Endothelial cell of umbilical vein (primary cell): ENCODE measurements at regions not wholly inside any gene's neighbourhood (a gene's known extent, or its start where the extent isn't known, plus 50 kb on each side); places are given as distances from the start of the nearest gene placed in this dataset.
"Not testable (repeated sequence)": the region's sequence is repeated elsewhere in the genome, so short reads cannot be mapped to it uniquely, and the experiment has no call there.

Experiments
- BruUV-seq: library from RNA; stranded (reverse); fragments of 400-500 nt; replicated peaks from 2 replicates; lab custom pipeline; 2021; lab: Mats Ljungman, UMichigan
- CTCF ChIA-PET: fragments of 300-600, 350-600 bp; sonication (Branson Sonifier 250); formaldehyde crosslinking; loops from one replicate; lab custom pipeline; 2021; ENCODE audit warnings: antibody characterized with exemption, inconsistent platforms; lab: Charles Lee
- POLR2A ChIA-PET: fragments of 300-600, 350-600 bp; sonication (Branson Sonifier 250); formaldehyde crosslinking; loops from one replicate; lab custom pipeline; 2021; ENCODE audit warnings: antibody characterized with exemption, inconsistent platforms; lab: Charles Lee
- DNase-seq: peaks from one replicate; pipeline ENCODE4 v3.0.0-alpha.2; 2011; ENCODE audit warnings: low read depth, low spot score
- FAIRE-seq: peaks from 2 replicates; lab custom pipeline; 2011; peaks lifted over from hg19 to GRCh38; lab: Jason Lieb, UNC
- H2AFZ ChIP-seq: 2 replicates; pipeline ENCODE4 v1.6.0; 2012; ENCODE audit warnings: low read depth, low read length, control low read depth, inconsistent platforms
- H3K27ac ChIP-seq: 2 replicates; pipeline ENCODE4 v1.5.1; 2011; ENCODE audit warnings: low read depth, mild to moderate bottlenecking, control low read depth, low read length, moderate library complexity; ENCODE audit not compliant: insufficient read depth
- H3K27me3 ChIP-seq, 2 experiments: 2 replicates each; pipeline versions ENCODE4 v1.6.0 to v1.6.1; 2011; ENCODE audit warnings: low read length in 2 of 2, mixed read lengths in 1 of 2; ENCODE audit not compliant: control insufficient read depth in 2 of 2, insufficient read depth in 2 of 2
- H3K36me3 ChIP-seq, 2 experiments: 2 replicates in 1 of 2; 3 replicates in 1 of 2; pipeline ENCODE4 v1.5.1; 2011; ENCODE audit warnings: low read length in 2 of 2, mild to moderate bottlenecking in 1 of 2, moderate library complexity in 1 of 2; ENCODE audit not compliant: control insufficient read depth in 2 of 2, insufficient read depth in 2 of 2; ENCODE audit errors: extremely low read depth in 1 of 2
- H3K4me1 ChIP-seq: 3 replicates; pipeline ENCODE4 v1.5.1; 2011; ENCODE audit warnings: mild to moderate bottlenecking, low read length; ENCODE audit not compliant: control insufficient read depth, insufficient read depth; ENCODE audit errors: extremely low read depth
- H3K4me2 ChIP-seq: 2 replicates; pipeline ENCODE4 v1.6.1; 2011; ENCODE audit warnings: low read length, control low read depth, mixed read lengths; ENCODE audit not compliant: insufficient read depth
- H3K4me3 ChIP-seq, 3 experiments: fragments of 200-600 bp in 1 of 3; sonication (generic), shearing (Covaris generic) in 1 of 3; replicated peaks in 1 of 3; 2 replicates each; pipeline ENCODE4 v1.5.1; 2011 to 2016; ENCODE audit warnings: control low read depth in 3 of 3, low read length in 3 of 3, mild to moderate bottlenecking in 2 of 3, inconsistent platforms in 1 of 3, low read depth in 1 of 3, moderate library complexity in 1 of 3; ENCODE audit not compliant: insufficient read depth in 1 of 3
- H3K79me2 ChIP-seq: 2 replicates; pipeline ENCODE4 v1.6.0; 2012; ENCODE audit warnings: low read length, inconsistent platforms; ENCODE audit not compliant: control insufficient read depth, insufficient read depth
- H3K9ac ChIP-seq: replicated peaks from 2 replicates; pipeline ENCODE3; 2011; ENCODE audit warnings: low read length, control low read depth; ENCODE audit not compliant: insufficient read depth; ENCODE audit errors: extremely low read depth
- H3K9me1 ChIP-seq: replicated peaks from 3 replicates; pipeline ENCODE4 v1.6.0; 2011; ENCODE audit warnings: mild to moderate bottlenecking, low read length; ENCODE audit not compliant: control insufficient read depth, insufficient read depth; ENCODE audit errors: extremely low read depth
- H3K9me3 ChIP-seq: replicated peaks from 2 replicates; pipeline ENCODE4 v1.5.1; 2012; ENCODE audit warnings: low read length, inconsistent platforms; ENCODE audit not compliant: control insufficient read depth, insufficient read depth
- H4K20me1 ChIP-seq: replicated peaks from 2 replicates; pipeline ENCODE3; 2011; ENCODE audit warnings: mild to moderate bottlenecking, low read length; ENCODE audit not compliant: control insufficient read depth, insufficient read depth; ENCODE audit errors: extremely low read depth
- GATA2 ChIP-seq: IDR thresholded peaks from 2 replicates; pipeline ENCODE4 v1.7.0; 2011; ENCODE audit warnings: low read depth, mild to moderate bottlenecking, moderate library complexity, mixed read lengths, low read length; ENCODE audit not compliant: insufficient read length, insufficient read depth
- dilution Hi-C: fragments of 300-500 bp; cut with MboI; formaldehyde crosslinking; loops from one replicate; pipeline ENCODE4 v1.15.0; 2019; ENCODE audit warnings: low sequenced_read_pairs; ENCODE audit not compliant: extremely low pct_ligation_motif_present
- intact Hi-C: fragments of 100-400 bp; cut with micrococcal nuclease; formaldehyde crosslinking; loops from one replicate; pipeline ENCODE4 v1.10.0; 2022

GRCh38 chr15:95205830-95206229 lies 974.5 kb downstream of the MCTP2 start:
- H3K9me1 ChIP-seq, POLR2A ChIA-PET, intact Hi-C loops, H3K36me3 ChIP-seq, FAIRE-seq, H3K27ac ChIP-seq, H3K4me2 ChIP-seq, BruUV-seq, H4K20me1 ChIP-seq, H3K27me3 ChIP-seq, dilution Hi-C loops, H3K4me1 ChIP-seq, H2AFZ ChIP-seq, CTCF ChIA-PET, DNase-seq, H3K9ac ChIP-seq, H3K4me3 ChIP-seq, H3K79me2 ChIP-seq, H3K9me3 ChIP-seq: not testable (repeated sequence)

GRCh38 chr15:95208071-95208470 lies 976.7 kb downstream of the MCTP2 start:
- no TSS peak for BruUV-seq
- no peaks in the 10 kb centered on the region for H3K27me3 ChIP-seq
- no peak overlapping the region for H3K9ac ChIP-seq
- dilution Hi-C loops: no loop called here
- H3K4me2 ChIP-seq: no peak overlapping the region
- FAIRE-seq: no peak
- no peak overlapping the region for H3K27ac ChIP-seq
- CTCF ChIA-PET: no interaction called here
- no peaks in the 10 kb centered on the region for H4K20me1 ChIP-seq
- H3K4me1 ChIP-seq: peaks cover 9% of the 10 kb centered on the region
- DNase-seq: no peak
- no peaks in the 10 kb centered on the region for H3K9me3 ChIP-seq
- H3K36me3 ChIP-seq: no peaks in the 10 kb centered on the region
- H3K9me1 ChIP-seq: no peaks in the 10 kb centered on the region
- H3K79me2 ChIP-seq: no peaks in the 10 kb centered on the region
- POLR2A ChIA-PET: no interaction called here
- intact Hi-C loops: loop anchor here (2.0 kb wide), 1 partner anchor 15 kb away; no protein-coding TSS in a partner anchor
- TF ChIP-seq GATA2: no peak
- no peak overlapping the region for H3K4me3 ChIP-seq
- no peak overlapping the region for H2AFZ ChIP-seq
